ENCODE measurements at regions not wholly inside any gene's neighbourhood (a gene's known extent, or its start where the extent isn't known, plus 50 kb on each side); places are given as distances from the start of the nearest gene placed in this dataset.

DNA sequence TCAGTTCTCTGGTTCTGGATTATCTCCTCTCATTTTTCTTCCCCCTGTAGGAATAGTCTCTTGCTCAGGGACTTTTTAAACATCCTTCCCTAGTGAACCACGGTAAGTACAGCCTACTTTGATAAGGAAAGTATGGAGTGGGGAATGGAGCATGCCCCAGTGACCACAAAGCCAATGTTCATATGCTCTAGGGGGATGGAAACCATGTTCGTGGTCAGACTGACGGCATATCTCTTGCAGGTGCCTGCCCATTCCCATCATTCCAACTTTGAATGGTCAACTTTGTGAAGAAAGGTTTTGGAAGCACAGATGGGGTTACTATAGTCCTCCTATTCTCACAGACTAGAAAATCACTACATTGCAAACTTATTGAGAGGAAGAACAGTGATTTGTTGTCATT, 332.5 kb upstream of the NCAM1 start:
- TF ChIP-seq FOXP2 (optimal IDR thresholded peaks at IDR 0.05; ENCODE audit: borderline replicate concordance, extremely low read depth, extremely low read length, insufficient read depth) (no peak), SIN3A (IDR thresholded peaks at IDR 0.05; ENCODE audit: borderline replicate concordance, insufficient read depth, low read length) (no peak), POLR2AphosphoS5 (IDR thresholded peaks at IDR 0.05; ENCODE audit: low read depth, low read length) (no peak)
- TF ChIP-seq, protein P1, sequence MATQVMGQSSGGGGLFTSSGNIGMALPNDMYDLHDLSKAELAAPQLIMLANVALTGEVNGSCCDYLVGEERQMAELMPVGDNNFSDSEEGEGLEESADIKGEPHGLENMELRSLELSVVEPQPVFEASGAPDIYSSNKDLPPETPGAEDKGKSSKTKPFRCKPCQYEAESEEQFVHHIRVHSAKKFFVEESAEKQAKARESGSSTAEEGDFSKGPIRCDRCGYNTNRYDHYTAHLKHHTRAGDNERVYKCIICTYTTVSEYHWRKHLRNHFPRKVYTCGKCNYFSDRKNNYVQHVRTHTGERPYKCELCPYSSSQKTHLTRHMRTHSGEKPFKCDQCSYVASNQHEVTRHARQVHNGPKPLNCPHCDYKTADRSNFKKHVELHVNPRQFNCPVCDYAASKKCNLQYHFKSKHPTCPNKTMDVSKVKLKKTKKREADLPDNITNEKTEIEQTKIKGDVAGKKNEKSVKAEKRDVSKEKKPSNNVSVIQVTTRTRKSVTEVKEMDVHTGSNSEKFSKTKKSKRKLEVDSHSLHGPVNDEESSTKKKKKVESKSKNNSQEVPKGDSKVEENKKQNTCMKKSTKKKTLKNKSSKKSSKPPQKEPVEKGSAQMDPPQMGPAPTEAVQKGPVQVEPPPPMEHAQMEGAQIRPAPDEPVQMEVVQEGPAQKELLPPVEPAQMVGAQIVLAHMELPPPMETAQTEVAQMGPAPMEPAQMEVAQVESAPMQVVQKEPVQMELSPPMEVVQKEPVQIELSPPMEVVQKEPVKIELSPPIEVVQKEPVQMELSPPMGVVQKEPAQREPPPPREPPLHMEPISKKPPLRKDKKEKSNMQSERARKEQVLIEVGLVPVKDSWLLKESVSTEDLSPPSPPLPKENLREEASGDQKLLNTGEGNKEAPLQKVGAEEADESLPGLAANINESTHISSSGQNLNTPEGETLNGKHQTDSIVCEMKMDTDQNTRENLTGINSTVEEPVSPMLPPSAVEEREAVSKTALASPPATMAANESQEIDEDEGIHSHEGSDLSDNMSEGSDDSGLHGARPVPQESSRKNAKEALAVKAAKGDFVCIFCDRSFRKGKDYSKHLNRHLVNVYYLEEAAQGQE (IDR thresholded peaks at IDR 0.05; ENCODE audit: insufficient read depth in 1 of 2, low read depth in 2 of 2, low read length in 2 of 2): no peak

DNA sequence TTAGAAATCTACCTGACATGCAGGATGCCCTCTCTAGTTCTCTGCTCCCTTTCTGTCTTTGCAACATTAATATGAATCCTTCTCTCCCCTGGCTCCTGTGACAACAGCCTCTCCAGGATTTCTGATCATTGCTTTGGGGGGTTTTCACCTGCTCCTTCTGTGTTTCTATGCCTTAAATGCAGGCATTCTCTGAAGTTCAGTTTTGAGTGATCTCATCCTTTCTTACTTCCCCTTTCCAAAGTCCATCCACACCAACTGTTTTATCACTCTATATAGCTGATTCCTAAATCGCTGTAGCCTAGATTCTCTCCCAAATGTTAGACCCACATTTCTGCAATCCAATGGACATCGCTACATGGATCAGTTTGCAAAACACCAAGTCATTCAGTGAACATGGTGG, 330.7 kb upstream of the NCAM1 start:
- TF ChIP-seq SIN3A (IDR thresholded peaks at IDR 0.05; ENCODE audit: borderline replicate concordance, insufficient read depth, low read length) (no peak), FOXP2 (optimal IDR thresholded peaks at IDR 0.05; ENCODE audit: borderline replicate concordance, extremely low read depth, extremely low read length, insufficient read depth) (no peak), POLR2AphosphoS5 (IDR thresholded peaks at IDR 0.05; ENCODE audit: low read depth, low read length) (no peak), TAF1 (IDR thresholded peaks at IDR 0.05; ENCODE audit: borderline replicate concordance, insufficient read depth, low read length) (no peak)
- TF ChIP-seq, protein P1 (IDR thresholded peaks at IDR 0.05; ENCODE audit: insufficient read depth in 1 of 2, low read depth in 2 of 2, low read length in 2 of 2): no peak

DNA sequence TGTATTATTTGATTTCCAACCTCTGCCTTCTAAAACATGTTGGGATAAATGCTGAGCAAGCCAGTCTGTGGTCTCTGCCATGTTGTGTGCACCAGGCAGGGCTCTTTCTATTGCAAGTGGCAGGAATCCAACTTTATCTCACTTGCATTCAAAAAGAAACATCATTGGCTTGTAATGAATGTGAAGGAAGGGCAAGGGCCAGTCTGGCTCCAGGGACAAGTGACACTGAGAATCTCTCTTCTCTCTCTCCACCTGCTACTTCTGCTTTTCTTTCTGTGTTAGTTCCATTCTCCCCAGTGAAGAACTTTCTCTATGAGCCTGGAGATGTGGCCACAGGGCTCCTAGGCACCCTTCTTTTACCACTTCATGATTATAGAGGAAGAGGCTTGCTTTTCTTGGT, 329.9 kb upstream of the NCAM1 start:
- TF ChIP-seq, protein P1 (IDR thresholded peaks at IDR 0.05; ENCODE audit: insufficient read depth in 1 of 2, low read depth in 2 of 2, low read length in 2 of 2): no peak
- TF ChIP-seq TAF1 (IDR thresholded peaks at IDR 0.05; ENCODE audit: borderline replicate concordance, insufficient read depth, low read length): no peak
- no peak for TF ChIP-seq SIN3A (IDR thresholded peaks at IDR 0.05; ENCODE audit: borderline replicate concordance, insufficient read depth, low read length)

DNA sequence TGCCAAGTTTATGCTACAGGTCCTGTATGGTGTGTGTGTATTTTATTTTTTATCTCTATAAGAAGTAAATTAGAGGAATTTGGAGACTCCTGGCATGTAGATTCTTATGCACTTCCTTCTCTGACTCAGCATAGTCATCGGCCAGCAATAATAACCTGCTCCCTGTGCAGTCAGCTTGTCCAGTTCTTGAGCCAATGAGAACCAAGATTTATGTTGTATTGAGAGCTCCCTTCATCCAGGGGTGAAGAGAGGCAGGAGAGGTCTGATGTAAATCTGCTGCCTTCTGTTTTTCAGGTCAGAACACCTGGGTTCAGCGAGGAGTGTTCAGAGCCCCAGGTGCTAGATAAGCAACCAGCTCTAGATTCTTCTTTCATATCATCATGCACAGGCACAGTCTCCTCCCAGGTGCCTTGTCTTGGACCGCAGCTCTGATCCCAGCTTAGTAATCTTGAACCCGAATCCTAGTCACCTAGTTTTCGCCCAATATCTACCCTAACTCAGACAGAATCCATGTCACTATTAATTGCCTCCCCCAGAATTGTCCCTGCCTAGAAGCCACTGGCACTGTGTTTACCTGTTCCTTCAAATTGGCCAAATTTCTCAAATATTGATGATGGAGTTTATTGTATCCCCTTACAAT, 328.2 kb upstream of the NCAM1 start:
- TF ChIP-seq, protein P1 (IDR thresholded peaks at IDR 0.05; ENCODE audit: insufficient read depth in 1 of 2, low read depth in 2 of 2, low read length in 2 of 2): no peak
- TF ChIP-seq POLR2AphosphoS5 (IDR thresholded peaks at IDR 0.05; ENCODE audit: low read depth, low read length) (no peak), TAF1 (IDR thresholded peaks at IDR 0.05; ENCODE audit: borderline replicate concordance, insufficient read depth, low read length) (no peak), FOXP2 (optimal IDR thresholded peaks at IDR 0.05; ENCODE audit: borderline replicate concordance, extremely low read depth, extremely low read length, insufficient read depth) (no peak), SIN3A (IDR thresholded peaks at IDR 0.05; ENCODE audit: borderline replicate concordance, insufficient read depth, low read length) (no peak)

DNA sequence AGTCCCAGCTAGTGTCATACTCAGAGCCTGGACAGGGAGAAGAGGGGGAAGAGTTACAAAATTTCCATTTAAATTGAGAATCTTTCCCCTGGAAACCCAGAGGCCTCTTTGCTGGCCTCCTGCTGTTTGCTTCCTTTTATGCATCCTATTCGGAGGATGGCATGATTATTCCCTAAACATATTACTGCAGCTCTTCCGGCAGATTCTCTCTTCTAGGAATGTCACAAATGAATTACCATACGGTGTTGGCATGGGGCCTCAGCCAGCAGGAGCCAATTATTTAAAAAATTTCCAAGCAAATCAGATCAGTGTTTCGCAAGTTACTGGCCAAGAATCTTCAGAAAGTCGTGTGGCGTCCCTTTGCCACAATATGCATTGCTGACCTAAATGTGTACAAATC, 326.7 kb upstream of the NCAM1 start:
- TF ChIP-seq TAF1 (IDR thresholded peaks at IDR 0.05; ENCODE audit: borderline replicate concordance, insufficient read depth, low read length) (no peak), POLR2AphosphoS5 (IDR thresholded peaks at IDR 0.05; ENCODE audit: low read depth, low read length) (no peak), SIN3A (IDR thresholded peaks at IDR 0.05; ENCODE audit: borderline replicate concordance, insufficient read depth, low read length) (no peak), FOXP2 (optimal IDR thresholded peaks at IDR 0.05; ENCODE audit: borderline replicate concordance, extremely low read depth, extremely low read length, insufficient read depth) (no peak)
- TF ChIP-seq, protein P1 (IDR thresholded peaks at IDR 0.05; ENCODE audit: insufficient read depth in 1 of 2, low read depth in 2 of 2, low read length in 2 of 2): no peak
